ENCODE measurements at regions not wholly inside any gene's neighbourhood (a gene's known extent, or its start where the extent isn't known, plus 50 kb on each side); places are given as distances from the start of the nearest gene placed in this dataset.
"Not testable (repeated sequence)": the region's sequence is repeated elsewhere in the genome, so short reads cannot be mapped to it uniquely, and the experiment has no call there.

DNA sequence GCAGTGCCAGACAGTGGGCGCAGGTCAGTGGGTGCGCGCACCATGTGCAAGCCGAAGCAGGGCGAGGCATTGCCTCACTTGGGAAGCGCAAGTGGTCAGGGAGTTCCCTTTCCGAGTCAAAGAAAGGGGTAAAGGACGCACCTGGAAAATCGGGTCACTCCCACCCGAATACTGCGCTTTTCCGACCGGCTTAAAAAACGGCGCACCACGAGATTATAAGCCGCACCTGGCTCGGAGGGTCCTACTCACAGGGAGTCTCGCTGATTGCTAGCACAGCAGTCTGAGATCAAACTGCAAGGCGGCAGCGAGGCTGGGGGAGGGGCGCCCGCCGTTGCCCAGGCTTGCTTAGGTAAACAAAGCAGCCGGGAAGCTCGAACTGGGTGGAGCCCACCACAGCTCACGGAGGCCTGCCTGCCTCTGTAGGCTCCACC lies 77.9 kb downstream of the NR4A2 start:
- DNase-seq, result not testable (repeated sequence)

DNA sequence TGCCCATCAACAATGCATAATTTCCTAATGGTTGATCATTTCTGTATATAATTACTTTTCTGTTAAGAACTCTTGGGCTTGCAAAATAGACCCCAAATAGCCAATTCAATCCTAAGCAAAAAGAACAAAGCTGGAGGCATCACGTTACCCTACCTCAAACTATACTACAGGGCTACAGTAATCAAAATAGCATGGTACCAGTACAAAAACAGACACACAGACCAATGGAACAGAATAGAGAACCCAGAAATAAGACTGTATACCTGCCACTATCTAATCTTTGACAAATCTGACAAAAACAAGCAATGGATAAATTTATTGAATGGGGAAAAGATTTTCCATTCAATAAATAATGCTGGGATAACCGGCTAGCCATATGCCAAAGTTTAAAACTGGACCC lies 78.8 kb downstream of the NR4A2 start:
- DNase-seq, result no peak

DNA sequence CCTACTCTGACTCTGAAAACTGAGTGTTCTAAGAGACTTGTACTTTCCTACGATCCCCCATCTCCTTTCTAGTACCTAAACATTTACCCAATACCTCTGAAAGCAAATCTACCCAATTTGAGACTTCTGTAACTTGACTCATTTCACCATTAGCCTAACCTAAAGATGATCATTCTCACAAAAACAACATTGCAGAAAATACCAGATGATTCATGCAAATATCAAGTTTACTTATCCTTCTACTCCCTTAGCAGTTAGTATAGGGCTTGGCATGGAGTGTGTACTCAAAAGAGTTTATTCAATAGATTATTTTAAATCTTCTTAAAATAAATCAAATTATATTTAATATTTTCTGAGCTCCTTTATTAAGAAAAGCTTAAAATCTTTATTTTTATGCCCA lies 89.6 kb downstream of the NR4A2 start:
- no peak for DNase-seq

DNA sequence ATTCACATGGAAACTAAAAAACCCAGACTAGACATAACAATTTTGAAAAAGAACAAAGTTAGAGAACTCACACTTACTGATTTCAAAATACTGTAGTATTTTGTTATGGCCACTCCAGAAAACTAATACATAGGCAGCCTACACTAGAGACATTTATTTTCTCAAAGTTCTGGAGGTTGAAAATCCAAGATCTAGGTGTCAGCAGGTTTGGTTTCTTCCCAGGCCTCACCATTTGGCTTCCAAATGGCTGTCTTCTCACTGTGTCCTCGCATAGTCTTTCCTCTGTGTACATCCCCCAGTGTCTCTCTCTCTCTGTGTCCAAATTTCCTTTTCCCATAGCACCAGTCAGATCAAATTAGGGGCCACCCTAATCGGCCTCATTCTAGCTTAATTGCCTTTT lies 95.0 kb downstream of the NR4A2 start:
- no peak for DNase-seq

DNA sequence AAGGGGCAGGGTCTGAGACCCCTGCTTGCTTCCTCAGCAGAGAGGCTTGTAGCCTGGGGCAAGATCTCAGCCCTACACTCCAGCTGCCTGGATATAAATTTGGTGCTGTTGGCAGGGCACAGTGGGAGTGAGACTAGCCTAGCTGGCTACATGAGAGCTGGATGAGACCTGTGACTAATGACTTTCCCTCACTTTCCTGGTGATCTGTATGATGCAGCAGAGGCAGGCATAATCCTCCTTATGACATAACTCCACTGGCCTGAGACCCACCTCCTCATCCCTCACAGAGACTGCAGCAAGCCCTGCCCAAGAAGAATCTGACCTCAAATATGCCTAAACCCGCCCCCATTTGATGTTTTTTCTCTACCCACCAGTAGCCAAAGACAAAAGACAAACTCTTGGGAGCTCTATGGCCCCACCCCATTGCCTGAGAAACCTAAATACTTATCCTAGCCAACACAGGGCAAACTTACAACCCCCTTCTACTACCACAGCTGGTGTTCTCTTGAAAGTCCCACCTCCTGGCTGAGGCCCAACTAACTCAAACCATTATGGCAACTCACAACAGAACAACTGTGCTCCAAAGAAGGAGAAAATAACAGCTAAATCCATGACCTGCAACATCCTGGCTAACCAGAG lies 102.7 kb downstream of the NR4A2 start:
- no peak for DNase-seq

DNA sequence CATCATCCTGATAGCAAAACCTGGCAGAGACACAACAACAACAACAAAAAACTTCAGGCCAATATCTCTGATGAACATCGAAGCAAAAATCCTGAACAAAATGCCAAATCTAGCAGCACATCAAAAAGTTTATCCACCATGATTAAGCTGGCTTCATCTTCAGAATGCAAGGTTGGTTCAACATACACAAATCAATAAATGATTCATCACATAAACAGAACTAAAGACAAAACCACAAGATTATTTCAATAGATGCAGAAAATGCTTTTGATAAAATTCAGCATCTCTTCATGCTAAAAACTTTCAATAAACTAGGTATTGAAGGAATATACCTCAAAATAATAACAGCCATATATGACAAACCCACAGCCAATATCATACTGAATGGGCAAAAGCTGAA lies 109.2 kb downstream of the NR4A2 start:
- DNase-seq, result not testable (repeated sequence)

DNA sequence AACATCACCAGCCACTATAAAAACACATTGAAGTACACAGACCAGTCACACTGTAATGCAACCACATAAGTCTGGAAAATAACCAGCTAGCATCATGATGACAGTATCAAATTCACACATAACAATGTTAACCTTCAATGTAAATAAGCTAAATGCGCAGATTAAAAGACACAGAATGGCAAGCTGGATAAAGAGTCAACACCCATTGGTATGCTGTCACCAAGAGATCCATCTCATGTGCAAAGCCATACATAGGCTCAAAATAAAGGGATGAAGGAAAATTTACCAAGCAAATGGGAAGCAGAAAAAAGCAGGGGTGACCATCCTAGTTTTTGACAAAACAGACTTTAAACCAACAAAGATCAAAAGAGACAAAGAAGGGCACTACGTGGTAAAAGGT lies 110.8 kb downstream of the NR4A2 start:
- DNase-seq, result no peak

DNA sequence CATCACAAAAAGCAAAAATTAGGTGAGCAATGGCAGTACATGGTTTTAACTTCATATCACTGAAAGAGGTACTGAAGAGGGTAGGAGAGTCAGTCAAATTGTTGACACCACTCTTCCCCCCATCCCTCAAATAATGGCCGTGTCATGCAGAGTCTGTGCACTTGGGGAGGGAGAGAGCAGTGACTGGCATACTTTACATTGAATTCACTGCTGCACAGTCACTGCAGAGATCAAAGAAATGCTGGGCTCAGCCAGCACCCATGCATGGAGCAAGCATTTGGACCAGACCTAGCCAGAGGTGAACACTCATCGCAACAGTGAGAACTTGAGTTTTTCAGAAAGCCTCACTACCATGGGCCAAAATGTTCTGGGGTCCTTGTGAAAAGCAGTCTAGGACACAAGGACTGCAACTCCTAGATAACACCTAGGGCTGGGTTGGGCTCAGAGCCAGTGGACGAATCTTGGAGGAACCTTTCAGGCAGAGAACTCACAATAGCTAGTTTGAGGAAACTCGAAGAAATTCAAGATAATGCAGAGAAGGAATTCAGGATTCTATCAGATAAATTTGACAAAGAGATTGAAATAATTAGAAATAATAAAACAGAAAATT lies 112.9 kb downstream of the NR4A2 start:
- DNase-seq, result no peak

DNA sequence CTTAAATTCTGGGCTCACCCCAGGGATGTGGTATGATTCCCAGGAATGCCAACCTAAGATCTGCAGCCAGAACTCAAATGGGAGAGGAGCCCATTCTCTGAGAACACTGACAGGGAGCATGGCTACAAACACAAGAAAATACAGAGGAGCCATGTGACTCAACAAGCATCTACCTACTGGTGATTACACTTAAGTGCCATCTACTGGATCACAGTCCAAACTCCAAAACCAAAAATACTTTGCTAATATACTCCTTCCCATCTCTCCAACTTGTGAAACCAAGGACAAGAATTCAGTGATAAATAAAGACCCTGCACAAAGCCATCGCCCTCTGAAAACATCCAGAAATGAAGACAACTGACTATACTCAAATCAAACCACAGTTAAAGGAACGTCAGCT lies 116.9 kb downstream of the NR4A2 start:
- no peak for DNase-seq

DNA sequence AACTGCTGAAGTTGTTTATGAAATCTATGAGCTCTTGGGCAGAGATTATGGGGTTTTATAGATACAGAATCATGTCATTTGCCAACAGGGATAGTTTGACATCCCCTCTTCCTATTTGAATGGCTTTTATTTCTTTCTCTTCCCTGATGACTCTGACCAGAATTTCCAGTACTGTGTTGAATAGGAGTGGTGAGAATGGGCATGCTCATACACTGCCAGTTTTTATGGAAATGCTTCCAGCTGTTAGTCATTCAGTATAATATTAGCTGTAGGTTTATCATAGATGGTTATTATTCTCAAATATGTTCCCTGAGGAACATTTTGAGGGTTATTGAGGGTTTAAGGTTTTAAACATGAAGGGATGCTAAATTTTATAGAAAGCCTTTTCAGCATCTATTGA lies 121.2 kb downstream of the NR4A2 start:
- no peak for DNase-seq

DNA sequence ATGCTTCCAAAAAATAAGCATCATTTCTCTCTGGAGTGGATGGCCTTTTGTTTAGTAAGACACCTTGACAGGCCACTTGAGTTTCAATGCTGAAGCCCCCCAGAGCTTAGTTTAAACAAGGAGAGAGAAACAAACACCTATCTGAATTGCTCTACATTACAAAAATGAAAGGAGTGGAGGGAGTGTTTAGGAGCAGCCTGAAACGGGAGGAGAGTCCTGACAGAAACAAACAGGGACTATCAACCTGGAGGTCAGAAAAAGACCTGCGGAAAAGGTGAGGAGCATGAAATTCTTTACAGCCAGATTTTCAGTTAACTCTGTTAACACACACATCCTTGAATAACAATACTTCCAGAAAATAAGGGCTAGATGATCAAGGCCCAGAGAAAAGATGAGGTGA lies 126.2 kb downstream of the NR4A2 start:
- no peak for DNase-seq

DNA sequence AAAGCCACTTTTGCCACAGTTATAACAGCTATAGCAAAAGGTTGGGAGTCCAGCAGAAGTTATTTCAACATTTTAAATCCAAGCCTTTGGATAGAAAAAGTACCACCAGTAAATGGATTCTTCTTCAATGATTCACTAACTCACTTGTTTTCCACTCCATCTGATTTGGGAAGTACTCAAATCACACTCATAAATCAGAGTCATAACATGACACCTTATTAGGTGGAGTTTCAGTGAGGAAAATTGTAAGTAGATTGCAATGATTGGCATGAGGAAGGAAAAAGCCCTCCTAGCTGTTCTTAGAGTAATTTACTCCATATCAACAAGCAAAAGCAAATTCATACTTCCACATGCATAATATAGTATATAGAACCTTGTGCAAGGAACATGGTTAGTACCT lies 132.9 kb downstream of the NR4A2 start:
- no peak for DNase-seq

DNA sequence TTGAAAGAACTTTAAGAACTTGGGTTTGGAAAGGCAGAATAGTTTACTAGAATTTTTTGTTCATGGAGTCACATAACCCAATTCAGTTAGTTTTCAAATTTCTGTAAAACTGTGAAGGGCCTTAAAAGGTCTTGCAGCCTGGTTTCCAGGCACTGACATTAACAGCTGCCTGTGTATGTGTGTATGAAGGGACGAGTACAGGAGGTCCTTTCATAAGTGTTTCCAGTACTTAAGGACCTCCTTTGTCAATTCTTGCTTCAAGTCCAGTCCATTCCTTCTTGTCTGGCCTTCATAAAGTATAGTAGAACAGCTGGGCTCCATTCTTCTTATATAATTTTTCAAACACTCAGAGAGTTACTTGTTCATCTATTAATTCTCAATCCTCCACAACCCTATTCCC lies 136.5 kb downstream of the NR4A2 start:
- no peak for DNase-seq

DNA sequence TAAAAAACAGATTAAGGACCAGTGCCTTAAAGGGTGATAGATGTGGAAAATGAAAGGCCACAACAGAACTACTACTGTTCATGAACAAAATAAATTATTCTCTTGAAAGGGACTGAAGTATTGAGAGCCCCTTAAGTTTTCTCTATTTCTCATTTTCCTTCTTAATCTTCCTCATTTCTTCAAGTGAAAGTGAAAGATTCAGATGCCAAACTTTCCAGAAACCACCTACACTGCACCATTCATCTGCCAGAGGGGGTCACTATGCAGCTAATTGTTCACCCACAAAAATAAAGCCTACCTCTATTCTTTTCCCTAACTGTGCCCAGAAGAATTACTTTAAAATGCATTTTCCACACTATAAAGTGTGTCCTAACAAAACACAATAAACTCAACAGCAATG lies 140.1 kb downstream of the NR4A2 start:
- DNase-seq, result no peak

DNA sequence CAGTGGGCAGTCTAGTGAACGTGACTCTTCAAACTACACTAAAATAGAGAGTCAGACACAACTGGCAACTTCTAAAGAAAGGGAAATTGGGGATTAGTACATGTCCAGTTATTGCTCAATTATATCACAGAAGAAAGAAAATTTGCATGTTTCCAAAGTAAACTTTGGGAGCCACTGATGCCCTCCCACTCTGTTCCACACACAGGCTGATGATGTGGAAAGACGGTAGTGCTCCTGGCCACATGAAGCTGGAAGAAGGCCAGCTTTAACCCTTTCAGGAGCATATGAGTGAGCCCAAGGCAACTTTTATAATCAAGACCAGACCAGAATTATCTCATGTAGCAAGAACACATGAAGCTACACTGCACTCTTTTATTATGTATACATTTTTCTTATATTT lies 141.0 kb downstream of the NR4A2 start:
- DNase-seq, result no peak

DNA sequence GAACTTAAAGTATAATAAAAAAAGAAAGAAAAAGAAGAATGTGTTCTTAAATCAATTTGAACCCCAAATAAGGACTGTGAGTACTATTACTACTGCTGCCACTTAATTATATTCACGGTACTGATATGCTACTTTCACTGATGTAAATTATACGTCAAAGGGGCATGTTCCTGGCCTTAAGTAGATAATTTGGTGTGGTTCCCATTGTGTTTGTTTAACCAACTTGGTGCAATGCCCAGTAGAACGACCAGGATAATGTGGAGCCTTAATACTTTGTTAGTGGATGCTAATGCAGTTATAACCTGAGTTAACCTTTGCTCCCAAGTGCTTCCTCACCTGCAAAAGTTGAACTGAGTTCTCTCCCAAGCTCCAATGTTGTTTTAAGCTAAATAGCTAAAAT lies 142.0 kb downstream of the NR4A2 start:
- DNase-seq, result no peak

DNA sequence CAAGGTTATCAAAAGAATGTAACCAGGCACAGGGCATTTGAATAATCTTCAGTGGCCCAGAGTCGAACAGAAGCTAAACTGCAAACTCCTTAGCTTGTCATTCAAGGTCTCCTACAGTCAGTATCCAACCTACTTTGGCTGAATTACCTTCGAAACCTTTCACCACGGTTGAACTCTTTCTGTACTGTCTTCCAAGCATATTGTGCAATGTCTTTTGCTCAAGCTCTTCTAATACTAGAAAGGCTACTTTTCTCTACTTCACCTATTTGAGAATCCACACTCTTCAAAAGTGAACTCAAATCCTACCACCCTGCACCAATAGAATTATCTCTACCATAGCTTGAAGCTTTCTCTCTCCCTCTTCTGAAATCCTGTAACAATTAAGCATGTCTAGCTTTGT lies 142.9 kb downstream of the NR4A2 start:
- DNase-seq, result no peak

DNA sequence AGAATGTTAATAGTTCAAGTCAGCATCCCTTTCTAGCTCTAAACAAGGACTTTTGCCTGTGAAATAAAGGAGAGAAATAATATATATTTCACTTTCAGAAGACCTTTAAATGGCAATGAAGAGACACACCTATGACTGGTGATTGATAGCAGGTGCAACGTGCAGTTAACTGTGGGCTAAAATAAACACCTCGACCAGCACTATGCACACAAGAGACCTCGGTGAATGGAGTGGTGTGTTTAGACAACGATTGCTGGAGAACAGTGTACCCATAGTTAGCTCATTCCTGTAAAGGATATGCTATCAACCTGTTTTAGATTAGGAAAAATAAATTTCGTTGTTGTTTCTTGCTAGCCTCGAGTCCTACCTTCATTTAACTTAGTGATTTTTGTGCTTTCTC lies 143.4 kb downstream of the NR4A2 start:
- no peak for DNase-seq

DNA sequence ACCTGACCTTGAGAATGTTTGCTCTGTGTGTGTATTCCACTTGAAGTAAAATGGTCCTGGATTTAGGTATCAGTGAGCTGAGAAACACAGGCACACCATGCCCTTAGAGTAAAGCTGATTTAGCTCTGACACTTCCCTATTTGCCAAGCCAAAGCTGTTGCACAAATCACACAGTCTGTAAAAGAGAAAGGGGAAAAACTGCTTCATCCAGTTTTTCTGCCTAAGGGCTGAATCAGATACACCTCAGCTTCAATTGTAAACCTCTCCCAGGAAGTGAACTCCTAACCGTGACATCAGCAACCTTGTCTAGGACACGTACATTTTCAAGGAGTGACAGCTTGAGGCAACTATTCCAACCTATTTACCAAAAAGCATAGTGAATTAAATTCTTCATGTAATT lies 150.4 kb downstream of the NR4A2 start:
- DNase-seq, result no peak

DNA sequence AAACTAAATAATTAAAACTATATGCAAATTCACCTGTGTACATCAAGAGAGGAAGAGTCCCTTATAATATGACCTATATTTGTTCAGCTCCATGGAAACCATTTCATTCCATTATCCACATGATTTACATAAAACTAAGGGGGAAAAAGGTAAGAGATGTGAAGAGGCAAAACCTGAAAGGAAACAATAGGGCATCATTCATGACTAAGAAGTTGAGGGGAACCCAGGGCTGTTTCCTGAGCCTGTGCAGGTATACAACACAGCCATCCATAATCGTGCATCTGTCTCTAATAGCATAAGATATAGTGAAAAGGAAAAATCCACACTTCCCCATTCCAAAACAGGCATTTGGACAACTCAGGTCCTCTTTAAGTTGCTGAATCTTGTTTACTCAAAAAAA lies 151.3 kb downstream of the NR4A2 start:
- DNase-seq, result no peak

DNA sequence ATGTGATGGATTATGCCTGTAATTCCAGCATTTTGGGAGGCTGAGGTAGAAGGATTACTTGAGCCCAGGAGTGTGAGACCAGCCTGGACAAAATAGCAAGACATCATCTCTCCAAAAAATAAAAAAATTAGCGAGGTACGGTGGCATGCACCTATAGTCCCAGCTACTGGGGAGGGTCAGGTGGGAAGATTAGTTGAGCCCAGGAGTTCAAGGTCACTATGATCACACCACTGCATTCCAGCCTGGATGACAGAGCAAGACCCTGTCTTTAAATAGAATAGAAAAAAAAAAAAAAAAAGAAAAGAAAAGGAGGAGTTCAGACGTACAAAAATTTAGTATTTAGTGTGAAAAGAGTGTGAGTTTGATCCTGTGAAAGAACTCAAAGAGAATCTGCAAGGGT lies 154.9 kb downstream of the NR4A2 start:
- DNase-seq, result no peak

DNA sequence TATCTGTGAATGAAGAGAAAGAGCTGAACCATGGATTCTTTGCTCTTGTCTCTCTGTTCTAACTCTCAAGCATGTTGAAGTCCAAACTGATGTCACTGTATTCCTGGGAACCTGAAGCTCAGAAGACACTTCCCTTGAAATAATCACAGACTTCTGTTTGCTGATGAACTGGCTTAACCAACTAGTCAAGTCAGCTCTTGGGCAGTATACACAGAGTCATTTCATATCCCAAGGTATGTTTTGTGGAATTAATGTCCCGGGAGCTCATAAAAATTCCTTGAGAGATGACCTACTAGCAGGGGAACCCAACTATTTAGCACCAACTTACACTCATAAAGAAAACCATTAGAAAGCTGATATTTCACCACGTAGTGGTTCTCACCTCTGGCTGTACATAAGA lies 156.6 kb downstream of the NR4A2 start:
- no peak for DNase-seq

DNA sequence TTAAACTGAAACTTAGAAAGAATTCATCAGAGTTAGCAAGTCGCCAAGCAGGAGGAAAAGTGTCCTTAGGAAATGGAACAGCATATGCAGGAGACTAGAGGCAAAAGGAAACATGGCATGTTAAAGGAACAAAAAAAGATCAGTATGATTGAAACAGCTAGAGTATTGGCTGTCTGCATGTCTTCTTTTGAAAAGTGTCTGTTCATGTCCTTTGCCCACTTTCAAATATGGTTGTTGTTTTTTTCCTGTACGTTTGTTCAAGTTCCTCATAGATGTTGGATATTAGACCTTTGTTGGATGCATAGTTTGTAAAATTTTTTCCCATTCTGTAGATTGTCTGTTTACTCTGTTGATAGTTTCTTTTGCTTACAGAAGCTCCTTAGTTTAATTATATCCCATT lies 161.6 kb downstream of the NR4A2 start:
- DNase-seq, result no peak

DNA sequence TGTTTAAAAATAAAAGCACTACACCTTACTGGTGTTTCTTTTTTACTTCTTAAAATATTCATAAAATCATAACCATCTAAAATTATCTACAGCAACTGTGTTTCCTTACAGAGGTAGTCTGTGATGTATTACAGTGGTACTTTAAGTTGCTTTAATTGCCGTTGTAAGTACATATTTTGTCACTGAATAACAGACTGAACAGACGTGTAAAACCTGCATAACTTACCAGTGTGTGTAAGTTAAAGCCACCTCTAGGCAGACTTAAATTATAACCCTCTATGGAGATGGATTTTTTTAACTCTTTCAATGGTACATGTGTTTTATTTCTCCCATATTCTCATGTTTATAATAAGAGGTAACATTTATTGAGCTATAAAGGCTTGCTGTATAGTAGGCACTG lies 166.8 kb downstream of the NR4A2 start:
- DNase-seq, result no peak

DNA sequence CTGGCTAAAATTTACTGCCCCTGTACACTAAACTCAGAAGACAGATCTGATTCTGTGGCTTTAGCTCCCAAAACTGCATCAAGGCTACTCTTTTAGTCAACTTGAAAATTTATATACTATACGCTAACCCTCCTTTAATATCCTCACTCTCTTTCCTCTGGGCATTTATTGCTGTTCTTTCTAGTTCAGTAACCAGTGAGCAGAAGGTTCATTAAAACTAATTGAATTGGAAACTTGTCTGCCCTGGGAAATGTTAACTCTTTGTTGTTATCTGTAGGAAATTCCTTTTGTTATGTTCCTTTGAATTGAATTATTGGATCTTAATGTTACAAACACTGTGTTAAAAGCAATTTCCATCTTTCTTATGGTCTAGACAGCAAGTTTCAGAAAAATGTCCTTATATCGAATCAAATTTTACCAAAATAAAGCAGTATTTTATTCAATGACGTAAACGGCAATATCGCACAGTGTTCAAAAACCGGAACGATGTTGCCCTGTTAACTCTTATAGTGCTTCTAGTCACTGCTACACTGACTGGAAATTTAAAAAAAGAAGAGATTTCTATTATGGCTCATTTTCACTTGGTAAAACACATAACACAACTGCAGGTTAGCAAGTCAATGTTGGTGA lies 168.3 kb downstream of the NR4A2 start:
- DNase-seq, result no peak

Measured in NCI-H524 treated with DMSO at 0.1 percent for 48 hours (cell line).